ENCODE measurements at regions not wholly inside any gene's neighbourhood (a gene's known extent, or its start where the extent isn't known, plus 50 kb on each side); places are given as distances from the start of the nearest gene placed in this dataset.

- H3K4me1 Mint-ChIP-seq = no peaks in the 10 kb centered on the region
- no peak overlapping the region for H3K4me3 Mint-ChIP-seq
- DNase-seq (ENCODE audit: low spot score in 2 of 2) = no peak
Observed at GRCh38 chr12:40622246-40622838, 69.9 kb upstream of the CNTN1 start.

GRCh38 chr12:40632171-40632570, 60.1 kb upstream of the CNTN1 start:
- ATAC-seq (no peak), DNase-seq (ENCODE audit: low spot score in 2 of 2) (no peak)
- Mint-ChIP-seq H3K4me1 (no peaks in the 10 kb centered on the region), H3K27ac (no peak overlapping the region), H3K9me3 (peaks cover 2% of the 10 kb centered on the region), H3K36me3 (no peaks in the 10 kb centered on the region), H3K4me3 (no peak overlapping the region)

More at GRCh38 chr12:40622246-40622838, 69.9 kb upstream of the CNTN1 start:
- Mint-ChIP-seq H3K27ac (no peak overlapping the region), H3K9me3 (peaks cover 5% of the 10 kb centered on the region), H3K36me3 (no peaks in the 10 kb centered on the region)
- no peak for ATAC-seq

- no peak for ATAC-seq
- H3K4me3 Mint-ChIP-seq = no peak overlapping the region
- H3K4me1 Mint-ChIP-seq = no peaks in the 10 kb centered on the region
Observed at GRCh38 chr12:40632933-40633332, 59.3 kb upstream of the CNTN1 start.

GRCh38 chr12:40634517-40635131, 57.6 kb upstream of the CNTN1 start:
- Mint-ChIP-seq H3K27ac (no peak overlapping the region), H3K36me3 (no peaks in the 10 kb centered on the region), H3K4me1 (no peaks in the 10 kb centered on the region), H3K9me3 (peaks cover 2% of the 10 kb centered on the region), H3K4me3 (no peak overlapping the region)
- ATAC-seq (no peak), DNase-seq (ENCODE audit: low spot score in 2 of 2) (no peak)

More at GRCh38 chr12:40632933-40633332, 59.3 kb upstream of the CNTN1 start:
- DNase-seq (ENCODE audit: low spot score in 2 of 2) = no peak
- H3K27ac Mint-ChIP-seq = no peak overlapping the region
- H3K9me3 Mint-ChIP-seq = peaks cover 2% of the 10 kb centered on the region
- no peaks in the 10 kb centered on the region for H3K36me3 Mint-ChIP-seq

GRCh38 chr12:40635141-40635731, 57.0 kb upstream of the CNTN1 start:
- Mint-ChIP-seq H3K36me3 (no peaks in the 10 kb centered on the region), H3K4me1 (no peaks in the 10 kb centered on the region), H3K27ac (no peak overlapping the region), H3K9me3 (peaks cover 2% of the 10 kb centered on the region), H3K4me3 (no peak overlapping the region)
- ATAC-seq (no peak), DNase-seq (ENCODE audit: low spot score in 2 of 2) (no peak)
